WTC11 (cell line): ENCODE measurements at regions not wholly inside any gene's neighbourhood (a gene's known extent, or its start where the extent isn't known, plus 50 kb on each side); places are given as distances from the start of the nearest gene placed in this dataset.
A peak's percentile ranks its signal among the peaks of the same experiment; 100 is the strongest.

Experiments
- ATAC-seq: fragments of 200-7000 bp; cut with Tn5 transposase; 2 replicates; pipeline ENCODE4 v1.10.0; 2021; ENCODE audit warnings: mild to moderate bottlenecking, moderate library complexity
- CTCF ChIA-PET: fragments of 300-600 bp; sonication (Branson Sonifier 250); formaldehyde crosslinking; loops from one replicate; lab custom pipeline; 2021; ENCODE audit warnings: antibody characterized with exemption; lab: Charles Lee
- POLR2A ChIA-PET: fragments of 350-600 bp; sonication (Branson Sonifier 250); formaldehyde crosslinking; loops from one replicate; lab custom pipeline; 2021; ENCODE audit warnings: antibody characterized with exemption; lab: Charles Lee
- DNase-seq: peaks from one replicate; pipeline ENCODE4 v3.0.0; 2021; ENCODE audit warnings: low spot score
- H3K27ac Mint-ChIP-seq: 2 replicates; pipeline ENCODE4 v1.8.0; 2021; ENCODE audit warnings: mixed read lengths
- H3K27me3 Mint-ChIP-seq: 2 replicates; pipeline ENCODE4 v1.8.0; 2021; ENCODE audit warnings: low read depth, mild to moderate bottlenecking, moderate library complexity, mixed read lengths
- H3K36me3 Mint-ChIP-seq: 2 replicates; pipeline ENCODE4 v1.8.0; 2021; ENCODE audit warnings: mixed read lengths
- H3K4me1 Mint-ChIP-seq: 2 replicates; pipeline ENCODE4 v1.8.0; 2022; ENCODE audit warnings: mixed read lengths
- H3K4me3 Mint-ChIP-seq: 2 replicates; pipeline ENCODE4 v1.8.0; 2021; ENCODE audit warnings: mild to moderate bottlenecking, moderate library complexity, mixed read lengths
- H3K9me3 Mint-ChIP-seq: 2 replicates; pipeline ENCODE4 v1.8.0; 2021; ENCODE audit warnings: mixed read lengths
- AR ChIP-seq: fragments of 250-450 bp; sonication (Bioruptor Pico); IDR thresholded peaks from 2 replicates; pipeline ENCODE4 v1.9.0; 2021; ENCODE audit warnings: mild to moderate bottlenecking
- CBFB ChIP-seq: sonication (generic); formaldehyde crosslinking; IDR thresholded peaks from 2 replicates; pipeline ENCODE4 v1.8.1; 2022; ENCODE audit warnings: mild to moderate bottlenecking, low read depth, missing genetic modification reagents
- EMX1 ChIP-seq: fragments of 250-450 bp; sonication (Bioruptor Pico); IDR thresholded peaks from 2 replicates; pipeline ENCODE4 v1.8.0; 2021; ENCODE audit warnings: mild to moderate bottlenecking
- ESRRA ChIP-seq: sonication (generic); formaldehyde crosslinking; IDR thresholded peaks from 2 replicates; pipeline ENCODE4 v1.8.1; 2022; ENCODE audit warnings: mild to moderate bottlenecking, missing genetic modification reagents, borderline replicate concordance
- FOXJ3 ChIP-seq: sonication (generic); formaldehyde crosslinking; IDR thresholded peaks from 2 replicates; pipeline ENCODE4 v1.9.0; 2021; ENCODE audit warnings: missing genetic modification reagents, mild to moderate bottlenecking, borderline replicate concordance
- FOXP1 ChIP-seq: sonication (generic); formaldehyde crosslinking; IDR thresholded peaks from 2 replicates; pipeline ENCODE4 v1.8.0; 2022; ENCODE audit warnings: missing genetic modification reagents, mild to moderate bottlenecking, moderate library complexity, borderline replicate concordance
- GRHL2 ChIP-seq: fragments of 250-450 bp; sonication (Bioruptor Pico); IDR thresholded peaks from 2 replicates; pipeline ENCODE4 v1.8.0; 2022; ENCODE audit warnings: mild to moderate bottlenecking, moderate library complexity; ENCODE audit not compliant: insufficient replicate concordance, severe bottlenecking
- HMGXB4 ChIP-seq: sonication (generic); formaldehyde crosslinking; IDR thresholded peaks from 2 replicates; pipeline ENCODE4 v1.8.1; 2023; ENCODE audit warnings: mild to moderate bottlenecking, moderate library complexity, missing genetic modification reagents
- JUN ChIP-seq: sonication (generic); formaldehyde crosslinking; IDR thresholded peaks from 2 replicates; pipeline ENCODE4 v1.8.0; 2023; ENCODE audit warnings: mild to moderate bottlenecking, missing genetic modification reagents
- KAT7 ChIP-seq: sonication (generic); formaldehyde crosslinking; IDR thresholded peaks from 2 replicates; pipeline ENCODE4 v1.8.1; 2023; ENCODE audit warnings: missing genetic modification reagents, mild to moderate bottlenecking, borderline replicate concordance
- NFATC4 ChIP-seq: fragments of 250-450 bp; sonication (Bioruptor Pico); IDR thresholded peaks from 2 replicates; pipeline ENCODE4 v1.9.0; 2021; ENCODE audit warnings: mild to moderate bottlenecking
- NR1H2 ChIP-seq: sonication (generic); formaldehyde crosslinking; IDR thresholded peaks from 2 replicates; pipeline ENCODE4 v1.9.0; 2021; ENCODE audit warnings: mild to moderate bottlenecking, moderate library complexity, missing genetic modification reagents
- NR2C2 ChIP-seq: sonication (generic); formaldehyde crosslinking; IDR thresholded peaks from 2 replicates; pipeline ENCODE4 v1.8.0; 2022; ENCODE audit warnings: mild to moderate bottlenecking, missing genetic modification reagents
- OVOL2 ChIP-seq: fragments of 250-450 bp; sonication (Bioruptor Pico); IDR thresholded peaks from 2 replicates; pipeline ENCODE4 v1.9.0; 2021; ENCODE audit warnings: mild to moderate bottlenecking, borderline replicate concordance
- PREB ChIP-seq: sonication (generic); formaldehyde crosslinking; IDR thresholded peaks from 2 replicates; pipeline ENCODE4 v1.8.1; 2022; ENCODE audit warnings: mild to moderate bottlenecking, missing genetic modification reagents, moderate library complexity, borderline replicate concordance
- SOX15 ChIP-seq: fragments of 250-450 bp; sonication (Bioruptor Pico); IDR thresholded peaks from 2 replicates; pipeline ENCODE4 v1.9.0; 2021; ENCODE audit warnings: mild to moderate bottlenecking
- TP53 ChIP-seq: sonication (generic); formaldehyde crosslinking; IDR thresholded peaks from 2 replicates; pipeline ENCODE4 v1.8.1; 2023; ENCODE audit warnings: mild to moderate bottlenecking, missing genetic modification reagents
- USF2 ChIP-seq: sonication (generic); formaldehyde crosslinking; IDR thresholded peaks from 2 replicates; pipeline ENCODE4 v1.8.1; 2023; ENCODE audit warnings: mild to moderate bottlenecking, missing genetic modification reagents, moderate library complexity
- ZNF121 ChIP-seq: sonication (generic); formaldehyde crosslinking; IDR thresholded peaks from 2 replicates; pipeline ENCODE4 v1.8.0; 2023; ENCODE audit warnings: missing genetic modification reagents
- ZNF263 ChIP-seq: sonication (generic); formaldehyde crosslinking; IDR thresholded peaks from 2 replicates; pipeline ENCODE4 v1.8.1; 2022; ENCODE audit warnings: low read depth, mild to moderate bottlenecking, moderate library complexity, missing genetic modification reagents
- ZNF396 ChIP-seq: fragments of 250-450 bp; sonication (Bioruptor Pico); IDR thresholded peaks from 2 replicates; pipeline ENCODE4 v1.8.0; 2021; ENCODE audit warnings: mild to moderate bottlenecking, moderate library complexity, borderline replicate concordance
- ZNF423 ChIP-seq: fragments of 250-450 bp; sonication (Bioruptor Pico); IDR thresholded peaks from 2 replicates; pipeline ENCODE4 v2.1.2; 2022; ENCODE audit warnings: mild to moderate bottlenecking, moderate library complexity
- TF ChIP-seq, protein P1 (sequence below): sonication (generic); formaldehyde crosslinking; IDR thresholded peaks from 2 replicates; pipeline ENCODE4 v1.8.0; 2022; ENCODE audit warnings: missing genetic modification reagents
- TF ChIP-seq, protein P2 (sequence below): sonication (generic); formaldehyde crosslinking; IDR thresholded peaks from 2 replicates; pipeline ENCODE4 v1.8.1; 2023; ENCODE audit warnings: mild to moderate bottlenecking, missing genetic modification reagents

DNA sequence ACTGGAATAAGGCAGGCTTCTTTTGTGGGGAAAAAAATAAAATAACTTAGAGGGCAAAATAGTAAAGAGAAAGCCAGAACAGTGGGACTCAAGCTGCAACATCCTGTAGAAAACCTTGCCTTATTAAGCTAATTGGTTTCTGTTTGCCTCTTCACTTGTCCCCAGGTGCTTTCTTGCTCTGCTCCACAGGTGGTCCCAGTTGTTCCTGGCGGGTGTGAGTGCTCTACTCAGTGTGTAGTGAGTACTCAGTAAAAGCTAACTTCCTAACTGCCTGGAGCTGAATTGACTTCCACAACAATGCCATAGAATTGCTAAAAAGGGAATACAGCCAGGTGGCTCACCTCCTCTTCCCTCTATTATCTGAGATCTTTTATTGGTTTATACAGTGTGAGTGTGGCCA, 930.2 kb downstream of the C4orf33 start (continued):
- peak; percentile 95 for TF ChIP-seq AR (CRISPR knock-in tag)
- TF ChIP-seq, protein P1, sequence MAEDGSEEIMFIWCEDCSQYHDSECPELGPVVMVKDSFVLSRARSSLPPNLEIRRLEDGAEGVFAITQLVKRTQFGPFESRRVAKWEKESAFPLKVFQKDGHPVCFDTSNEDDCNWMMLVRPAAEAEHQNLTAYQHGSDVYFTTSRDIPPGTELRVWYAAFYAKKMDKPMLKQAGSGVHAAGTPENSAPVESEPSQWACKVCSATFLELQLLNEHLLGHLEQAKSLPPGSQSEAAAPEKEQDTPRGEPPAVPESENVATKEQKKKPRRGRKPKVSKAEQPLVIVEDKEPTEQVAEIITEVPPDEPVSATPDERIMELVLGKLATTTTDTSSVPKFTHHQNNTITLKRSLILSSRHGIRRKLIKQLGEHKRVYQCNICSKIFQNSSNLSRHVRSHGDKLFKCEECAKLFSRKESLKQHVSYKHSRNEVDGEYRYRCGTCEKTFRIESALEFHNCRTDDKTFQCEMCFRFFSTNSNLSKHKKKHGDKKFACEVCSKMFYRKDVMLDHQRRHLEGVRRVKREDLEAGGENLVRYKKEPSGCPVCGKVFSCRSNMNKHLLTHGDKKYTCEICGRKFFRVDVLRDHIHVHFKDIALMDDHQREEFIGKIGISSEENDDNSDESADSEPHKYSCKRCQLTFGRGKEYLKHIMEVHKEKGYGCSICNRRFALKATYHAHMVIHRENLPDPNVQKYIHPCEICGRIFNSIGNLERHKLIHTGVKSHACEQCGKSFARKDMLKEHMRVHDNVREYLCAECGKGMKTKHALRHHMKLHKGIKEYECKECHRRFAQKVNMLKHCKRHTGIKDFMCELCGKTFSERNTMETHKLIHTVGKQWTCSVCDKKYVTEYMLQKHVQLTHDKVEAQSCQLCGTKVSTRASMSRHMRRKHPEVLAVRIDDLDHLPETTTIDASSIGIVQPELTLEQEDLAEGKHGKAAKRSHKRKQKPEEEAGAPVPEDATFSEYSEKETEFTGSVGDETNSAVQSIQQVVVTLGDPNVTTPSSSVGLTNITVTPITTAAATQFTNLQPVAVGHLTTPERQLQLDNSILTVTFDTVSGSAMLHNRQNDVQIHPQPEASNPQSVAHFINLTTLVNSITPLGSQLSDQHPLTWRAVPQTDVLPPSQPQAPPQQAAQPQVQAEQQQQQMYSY = no peak
- TF ChIP-seq GRHL2 (CRISPR knock-in tag) = no peak
- TF ChIP-seq USF2 (CRISPR knock-in tag) = 0 out of 2 replicates have a peak, but pooled peaks have one; percentile 16
- no peak for TF ChIP-seq ZNF263 (CRISPR knock-in tag)
- no peak for TF ChIP-seq TP53
- TF ChIP-seq NR1H2 = no peak
- no peak for TF ChIP-seq JUN (CRISPR knock-in tag)
- TF ChIP-seq PREB (CRISPR knock-in tag) = no peak
- 0 out of 2 replicates have a peak, but pooled peaks have one; percentile 69 for TF ChIP-seq FOXJ3

GRCh38 chr4:130027973-130028372, 932.0 kb downstream of the C4orf33 start:
- POLR2A ChIA-PET = no interaction called here
- Mint-ChIP-seq H3K36me3 (peaks cover 11% of the 10 kb centered on the region), H3K27ac (peak overlapping the region; percentile 45; the same call in 1 of the 2 replicates), H3K4me1 (peaks cover 89% of the 10 kb centered on the region), H3K27me3 (no peaks in the 10 kb centered on the region; the same call in 1 of the 2 replicates), H3K4me3 (no peak overlapping the region), H3K9me3 (peaks cover 3% of the 10 kb centered on the region; the same call in 1 of the 2 replicates)
- DNase-seq = no peak
- ATAC-seq = no peak
- CTCF ChIA-PET = no interaction called here
- TF ChIP-seq FOXP1 (CRISPR knock-in tag) (no peak), SOX15 (CRISPR knock-in tag) (no peak), PREB (CRISPR knock-in tag) (no peak), OVOL2 (CRISPR knock-in tag) (no peak), ZNF423 (CRISPR knock-in tag) (no peak), NR2C2 (CRISPR knock-in tag) (no peak), ZNF121 (CRISPR knock-in tag) (no peak), ESRRA (CRISPR knock-in tag) (no peak), HMGXB4 (CRISPR knock-in tag) (no peak), ZNF396 (no peak), NFATC4 (CRISPR knock-in tag) (no peak), CBFB (no peak), EMX1 (CRISPR knock-in tag) (no peak), KAT7 (CRISPR knock-in tag) (no peak)
- TF ChIP-seq, protein P2, sequence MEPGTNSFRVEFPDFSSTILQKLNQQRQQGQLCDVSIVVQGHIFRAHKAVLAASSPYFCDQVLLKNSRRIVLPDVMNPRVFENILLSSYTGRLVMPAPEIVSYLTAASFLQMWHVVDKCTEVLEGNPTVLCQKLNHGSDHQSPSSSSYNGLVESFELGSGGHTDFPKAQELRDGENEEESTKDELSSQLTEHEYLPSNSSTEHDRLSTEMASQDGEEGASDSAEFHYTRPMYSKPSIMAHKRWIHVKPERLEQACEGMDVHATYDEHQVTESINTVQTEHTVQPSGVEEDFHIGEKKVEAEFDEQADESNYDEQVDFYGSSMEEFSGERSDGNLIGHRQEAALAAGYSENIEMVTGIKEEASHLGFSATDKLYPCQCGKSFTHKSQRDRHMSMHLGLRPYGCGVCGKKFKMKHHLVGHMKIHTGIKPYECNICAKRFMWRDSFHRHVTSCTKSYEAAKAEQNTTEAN (CRISPR knock-in tag) = no peak
